Chondrocyte (in vitro differentiated cells): ENCODE measurements at regions not wholly inside any gene's neighbourhood (a gene's known extent, or its start where the extent isn't known, plus 50 kb on each side); places are given as distances from the start of the nearest gene placed in this dataset.
"Not testable (repeated sequence)": the region's sequence is repeated elsewhere in the genome, so short reads cannot be mapped to it uniquely, and the experiment has no call there.

Experiments used
- DNase-seq: peaks from one replicate; pipeline ENCODE4 v3.0.0; 2021; ENCODE audit warnings: mixed read lengths, low spot score
- H3K27ac Mint-ChIP-seq: one replicate; pipeline ENCODE4 v1.8.0; 2021; ENCODE audit warnings: mild to moderate bottlenecking, moderate library complexity, mixed read lengths; ENCODE audit not compliant: unreplicated experiment
- H3K27me3 Mint-ChIP-seq: 2 replicates; pipeline ENCODE4 v1.8.0; 2021; ENCODE audit warnings: low read depth, mixed read lengths
- H3K36me3 Mint-ChIP-seq: 2 replicates; pipeline ENCODE4 v1.8.0; 2021; ENCODE audit warnings: low read depth, mixed read lengths
- H3K4me1 Mint-ChIP-seq: 2 replicates; pipeline ENCODE4 v1.8.0; 2021; ENCODE audit warnings: low read depth, mild to moderate bottlenecking, mixed read lengths
- H3K4me3 Mint-ChIP-seq: one replicate; pipeline ENCODE4 v1.8.0; 2021; ENCODE audit warnings: mild to moderate bottlenecking, moderate library complexity, mixed read lengths; ENCODE audit not compliant: unreplicated experiment
- H3K9me3 Mint-ChIP-seq: 2 replicates; pipeline ENCODE4 v1.8.0; 2021; ENCODE audit warnings: low read depth, mixed read lengths
- CTCF ChIP-seq: fragments of 200-600 bp; sonication (generic); IDR thresholded peaks from 2 replicates; pipeline ENCODE4 v1.5.0; 2021; ENCODE audit warnings: antibody characterized with exemption, mild to moderate bottlenecking, moderate library complexity

GRCh38 chr12:33533527-33533926 lies 93.9 kb upstream of the SYT10 start:
- H3K4me1 Mint-ChIP-seq = no peaks in the 10 kb centered on the region
- DNase-seq = no peak
- no peaks in the 10 kb centered on the region for H3K36me3 Mint-ChIP-seq
- no peaks in the 10 kb centered on the region for H3K9me3 Mint-ChIP-seq
- TF ChIP-seq CTCF = no peak
- H3K27ac Mint-ChIP-seq = no peak overlapping the region
- H3K27me3 Mint-ChIP-seq = no peaks in the 10 kb centered on the region
- no peak overlapping the region for H3K4me3 Mint-ChIP-seq

- Mint-ChIP-seq H3K4me3 (no peak overlapping the region), H3K4me1 (no peaks in the 10 kb centered on the region), H3K27ac (no peak overlapping the region), H3K36me3 (no peaks in the 10 kb centered on the region), H3K9me3 (peaks cover 12% of the 10 kb centered on the region), H3K27me3 (no peaks in the 10 kb centered on the region)
- TF ChIP-seq CTCF = no peak
- no peak for DNase-seq
Observed at GRCh38 chr12:33536431-33536830, 96.8 kb upstream of the SYT10 start.

GRCh38 chr12:33546004-33546403 lies 106.4 kb upstream of the SYT10 start:
- Mint-ChIP-seq H3K27me3 (no peaks in the 10 kb centered on the region), H3K9me3 (peaks cover 24% of the 10 kb centered on the region)

GRCh38 chr12:33547084-33547483 lies 107.5 kb upstream of the SYT10 start:
- TF ChIP-seq CTCF = no peak
- Mint-ChIP-seq H3K36me3 (no peaks in the 10 kb centered on the region), H3K4me3 (no peak overlapping the region), H3K27me3 (no peaks in the 10 kb centered on the region), H3K27ac (no peak overlapping the region), H3K9me3 (peaks cover 18% of the 10 kb centered on the region), H3K4me1 (no peaks in the 10 kb centered on the region)
- DNase-seq = no peak

More at GRCh38 chr12:33546004-33546403, 106.4 kb upstream of the SYT10 start:
- H3K4me1 Mint-ChIP-seq = no peaks in the 10 kb centered on the region
- no peak for TF ChIP-seq CTCF
- H3K36me3 Mint-ChIP-seq = no peaks in the 10 kb centered on the region
- no peak overlapping the region for H3K4me3 Mint-ChIP-seq
- no peak overlapping the region for H3K27ac Mint-ChIP-seq
- no peak for DNase-seq

GRCh38 chr12:33550214-33550613 lies 110.6 kb upstream of the SYT10 start:
- not testable (repeated sequence) for H3K27ac Mint-ChIP-seq, DNase-seq, H3K4me1 Mint-ChIP-seq, H3K9me3 Mint-ChIP-seq, H3K27me3 Mint-ChIP-seq, H3K36me3 Mint-ChIP-seq, H3K4me3 Mint-ChIP-seq

- no peak for DNase-seq
- H3K4me3 Mint-ChIP-seq = no peak overlapping the region
- H3K27me3 Mint-ChIP-seq = no peaks in the 10 kb centered on the region
- peaks cover 7% of the 10 kb centered on the region for H3K9me3 Mint-ChIP-seq
- no peak for TF ChIP-seq CTCF
- no peaks in the 10 kb centered on the region for H3K4me1 Mint-ChIP-seq
- no peak overlapping the region for H3K27ac Mint-ChIP-seq
- no peaks in the 10 kb centered on the region for H3K36me3 Mint-ChIP-seq
Observed at GRCh38 chr12:33551006-33551405, 111.4 kb upstream of the SYT10 start.
